ENCODE measurements at regions not wholly inside any gene's neighbourhood (a gene's known extent, or its start where the extent isn't known, plus 50 kb on each side); places are given as distances from the start of the nearest gene placed in this dataset.
A peak's percentile ranks its signal among the peaks of the same experiment; 100 is the strongest.

GRCh38 chr20:22403632-22404361 is 180.6 kb downstream of the FOXA2 start:
- H3K4me1 ChIP-seq (replicated peaks in 1 of 4; ENCODE audit: control insufficient read depth in 3 of 4, insufficient read depth in 4 of 4, low read length in 3 of 4), result peaks cover 0 to 7% (median under 1%) of the 10 kb centered on the region in 4 experiments; a peak in 6 of 7 replicates
- H3K4me3 ChIP-seq (ENCODE audit: extremely low read depth in 1 of 4, insufficient read depth in 2 of 4, low read depth in 3 of 4, low read length in 4 of 4), result peak overlapping the region in 2 of 4 experiments; percentile 3 to 46; a peak in 4 of 8 replicates
- no peak overlapping the region; the same call in 1 of the 2 replicates for H2AFZ ChIP-seq (ENCODE audit: low read length)
- H4K20me1 ChIP-seq (replicated peaks in 1 of 2; ENCODE audit: control insufficient read depth in 1 of 2, insufficient read depth in 2 of 2, low read length in 2 of 2), result no peaks in the 10 kb centered on the region
- 64% methylated on average over 13 of the region's 13 CpGs; no CpG with 5 or more reads in 1 of the 2 experiments for WGBS, 2 experiments (ENCODE audit: extremely low coverage in 1 of 2, insufficient coverage in 1 of 2, insufficient read length in 1 of 2, insufficient replicate concordance in 2 of 2, low coverage in 1 of 2, low lambda C conversion rate in 2 of 2, missing lambda C conversion rate in 1 of 2)
- no peak overlapping the region for H2BK120ac ChIP-seq (replicated peaks; ENCODE audit: low read depth, low read length)
- no peak overlapping the region for H3K27ac ChIP-seq (ENCODE audit: low read depth, low read length)
- CTCF ChIA-PET (ENCODE audit: partially characterized antibody), result interaction anchor here (1.0 to 2.4 kb wide), 9 partner anchors 10 to 287 kb away, joined by 3 to 10 read pairs (median 4); no protein-coding TSS in a partner anchor
- H2BK20ac ChIP-seq (ENCODE audit: low read length), result no peak overlapping the region
- H3K23ac ChIP-seq (ENCODE audit: insufficient read length), result no peak overlapping the region
- H4K8ac ChIP-seq (ENCODE audit: extremely low read depth, insufficient read depth, low read length), result no peak overlapping the region
- POLR2A ChIA-PET (ENCODE audit: partially characterized antibody), result no interaction called here
- no peaks in the 10 kb centered on the region for H3K79me2 ChIP-seq (ENCODE audit: control insufficient read depth in 1 of 2, insufficient read depth in 2 of 2, low read length in 2 of 2)
- H4K5ac ChIP-seq (ENCODE audit: insufficient read length, low read depth, low read length), result no peak overlapping the region
- peaks cover 0 to 9% (median 5%) of the 10 kb centered on the region in 4 experiments; a peak in 4 of 7 replicates for H3K27me3 ChIP-seq (replicated peaks in 1 of 4; ENCODE audit: control insufficient read depth in 3 of 4, extremely low read depth in 1 of 4, insufficient read depth in 3 of 4, low read length in 3 of 4)
- no peaks in the 10 kb centered on the region for H3K9me3 ChIP-seq (ENCODE audit: insufficient read depth in 2 of 2, low read depth in 1 of 2, low read length in 1 of 2)
- no peak overlapping the region for H3K9ac ChIP-seq (replicated peaks in 1 of 4; ENCODE audit: extremely low read depth in 1 of 4, low read depth in 3 of 4, low read length in 3 of 4)
- no peak overlapping the region for H3K18ac ChIP-seq (ENCODE audit: extremely low read depth, low read length)
- H3K14ac ChIP-seq (ENCODE audit: insufficient read length), result no peak overlapping the region
- no peak overlapping the region for H2BK15ac ChIP-seq (ENCODE audit: low read length)
- no peaks in the 10 kb centered on the region for H3K79me1 ChIP-seq (ENCODE audit: low read depth, low read length)
- FAIRE-seq, result no peak
- no peak for DNase-seq (ENCODE audit: low read depth in 1 of 2, low spot score in 2 of 2)
- no peak overlapping the region for H2BK12ac ChIP-seq (ENCODE audit: low read depth, low read length)
- no peak overlapping the region for H2AK5ac ChIP-seq (ENCODE audit: low read depth, low read length)
- no peak overlapping the region for H4K91ac ChIP-seq (replicated peaks; ENCODE audit: insufficient read length, low read length)
- H3K36me3 ChIP-seq (ENCODE audit: control insufficient read depth in 2 of 4, insufficient read depth in 4 of 4, low read length in 3 of 4), result no peaks in the 10 kb centered on the region
- H2BK5ac ChIP-seq (ENCODE audit: low read depth, low read length), result no peak overlapping the region
- H3K4me2 ChIP-seq (ENCODE audit: insufficient read depth in 1 of 2, low read depth in 2 of 2, low read length in 2 of 2), result peak overlapping the region; percentile 37 to 62
- H3K23me2 ChIP-seq (ENCODE audit: low read depth, low read length), result no peaks in the 10 kb centered on the region
- no peak overlapping the region for H3K4ac ChIP-seq (replicated peaks; ENCODE audit: insufficient read length, low read depth, low read length)
- no peak overlapping the region for H3K56ac ChIP-seq (replicated peaks; ENCODE audit: insufficient read length, low read depth, low read length)
- TF ChIP-seq YY1 (IDR thresholded peaks at IDR 0.05; ENCODE audit: low read depth, low read length) (no peak), RXRA (IDR thresholded peaks at IDR 0.05; ENCODE audit: insufficient read depth, low read depth, low read length) (no peak), HDAC6 (IDR thresholded peaks at IDR 0.05; ENCODE audit: low read depth, low read length) (no peak)

Measured in H1 (cell line).